ENCODE measurements at regions not wholly inside any gene's neighbourhood (a gene's known extent, or its start where the extent isn't known, plus 50 kb on each side); places are given as distances from the start of the nearest gene placed in this dataset.

DNA sequence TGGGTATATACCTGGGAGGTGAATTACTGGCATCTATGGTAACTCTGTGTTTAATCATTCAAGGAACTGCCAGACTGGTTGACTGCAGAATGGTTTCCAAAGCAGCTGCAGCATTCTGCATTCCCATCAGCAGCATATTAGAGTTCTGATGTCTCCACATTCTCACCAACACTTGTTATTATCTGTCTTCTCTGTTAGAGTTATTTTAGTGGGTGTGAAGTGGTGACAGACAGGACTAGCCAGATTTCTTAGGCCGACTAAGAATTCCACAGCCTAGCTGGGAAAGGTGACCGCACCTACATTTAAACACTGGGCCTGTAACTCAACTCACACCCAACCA, 110.9 kb downstream of the TMEM170B start:
- Histone ChIP-seq H3K36me3 (ENCODE audit: control insufficient read depth, insufficient read depth, low read length) (no peaks in the 10 kb centered on the region), H3K4me3 (ENCODE audit: low read depth, low read length) (no peak overlapping the region), H3K27me3 (replicated peaks; ENCODE audit: control insufficient read depth, insufficient read depth, low read length) (no peaks in the 10 kb centered on the region), H3K9me3 (0 out of 2 replicates have a peak, but pooled peaks cover 2% of the 10 kb centered on the region), H3K4me1 (peaks cover 8% of the 10 kb centered on the region; the same call in 1 of the 2 replicates)
- H3K27ac Mint-ChIP-seq (ENCODE audit: unreplicated experiment), result no peak overlapping the region
- intact Hi-C loops (cut with micrococcal nuclease; ENCODE audit: unreplicated experiment), result no loop called here
- DNase-seq, result no peak
- H3K27me3 Mint-ChIP-seq (ENCODE audit: insufficient read depth, unreplicated experiment), result no peaks in the 10 kb centered on the region
- CTCF ChIA-PET, result no interaction called here
- H3K4me1 Mint-ChIP-seq (ENCODE audit: low read depth, unreplicated experiment), result peaks cover 12% of the 10 kb centered on the region
- TF ChIP-seq CTCF (IDR thresholded peaks at IDR 0.05; ENCODE audit: insufficient read depth in 1 of 2, low read depth in 1 of 2, low read length in 1 of 2, severe bottlenecking in 1 of 2, unreplicated experiment in 1 of 2), result no peak
- no peak overlapping the region for H3K4me3 Mint-ChIP-seq (ENCODE audit: unreplicated experiment)
- POLR2A ChIA-PET, result interaction anchor here (0.6 kb wide), 1 partner anchor 121 kb away, joined by 5 read pairs; no protein-coding TSS in a partner anchor
- BruUV-seq (replicated peaks), result no TSS peak
- H3K9me3 Mint-ChIP-seq (ENCODE audit: unreplicated experiment), result no peaks in the 10 kb centered on the region
- H3K36me3 Mint-ChIP-seq (ENCODE audit: insufficient read depth, unreplicated experiment), result peaks cover 7% of the 10 kb centered on the region

DNA sequence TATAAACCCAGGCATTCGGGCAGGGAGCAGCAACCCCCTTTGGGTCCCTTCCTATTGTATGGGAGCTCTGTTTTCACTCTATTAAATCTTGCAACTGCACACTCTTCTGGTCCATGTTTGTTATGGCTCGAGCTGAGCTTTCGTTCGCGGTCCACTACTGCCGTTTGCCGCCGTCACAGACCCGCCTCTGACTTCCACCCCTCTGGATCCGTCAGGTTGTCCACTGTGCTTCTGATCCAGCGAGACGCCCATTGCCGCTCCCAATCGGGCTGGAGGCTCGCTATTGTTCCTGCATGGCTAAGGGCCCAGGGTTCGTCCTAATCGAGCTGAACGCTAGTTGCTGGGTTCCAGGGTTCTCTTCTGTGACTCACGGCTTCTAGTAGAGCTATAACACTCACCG, 111.3 kb downstream of the TMEM170B start:
- H3K27ac Mint-ChIP-seq (ENCODE audit: unreplicated experiment), result no peak overlapping the region
- H3K36me3 Mint-ChIP-seq (ENCODE audit: insufficient read depth, unreplicated experiment), result peaks cover 7% of the 10 kb centered on the region
- 0 out of 2 replicates have a peak, but pooled peaks cover 2% of the 10 kb centered on the region for H3K9me3 ChIP-seq
- no peaks in the 10 kb centered on the region for H3K36me3 ChIP-seq (ENCODE audit: control insufficient read depth, insufficient read depth, low read length)
- no peak overlapping the region for H3K4me3 Mint-ChIP-seq (ENCODE audit: unreplicated experiment)
- BruUV-seq (replicated peaks), result no TSS peak
- no peak overlapping the region for H3K4me3 ChIP-seq (ENCODE audit: low read depth, low read length)
- intact Hi-C loops (cut with micrococcal nuclease; ENCODE audit: unreplicated experiment), result no loop called here
- H3K4me1 ChIP-seq, result peaks cover 13% of the 10 kb centered on the region
- H3K27me3 ChIP-seq (replicated peaks; ENCODE audit: control insufficient read depth, insufficient read depth, low read length), result no peaks in the 10 kb centered on the region
- POLR2A ChIA-PET, result no interaction called here
- no peaks in the 10 kb centered on the region for H3K9me3 Mint-ChIP-seq (ENCODE audit: unreplicated experiment)
- H3K27me3 Mint-ChIP-seq (ENCODE audit: insufficient read depth, unreplicated experiment), result no peaks in the 10 kb centered on the region
- H3K4me1 Mint-ChIP-seq (ENCODE audit: low read depth, unreplicated experiment), result peaks cover 13% of the 10 kb centered on the region
- DNase-seq, result no peak
- TF ChIP-seq CTCF (IDR thresholded peaks at IDR 0.05; ENCODE audit: insufficient read depth in 1 of 2, low read depth in 1 of 2, low read length in 1 of 2, severe bottlenecking in 1 of 2, unreplicated experiment in 1 of 2), result no peak
- CTCF ChIA-PET, result no interaction called here

- Mint-ChIP-seq H3K4me3 (ENCODE audit: unreplicated experiment) (no peak overlapping the region), H3K36me3 (ENCODE audit: insufficient read depth, unreplicated experiment) (peaks cover 7% of the 10 kb centered on the region), H3K4me1 (ENCODE audit: low read depth, unreplicated experiment) (peaks cover 13% of the 10 kb centered on the region), H3K9me3 (ENCODE audit: unreplicated experiment) (no peaks in the 10 kb centered on the region), H3K27ac (ENCODE audit: unreplicated experiment) (no peak overlapping the region), H3K27me3 (ENCODE audit: insufficient read depth, unreplicated experiment) (no peaks in the 10 kb centered on the region)
- ChIA-PET POLR2A (no interaction called here), CTCF (no interaction called here)
- H3K9me3 ChIP-seq, result 0 out of 2 replicates have a peak, but pooled peaks cover 2% of the 10 kb centered on the region
- peaks cover 26% of the 10 kb centered on the region for H3K4me1 ChIP-seq
- H3K27me3 ChIP-seq (replicated peaks; ENCODE audit: control insufficient read depth, insufficient read depth, low read length), result no peaks in the 10 kb centered on the region
- H3K36me3 ChIP-seq (ENCODE audit: control insufficient read depth, insufficient read depth, low read length), result no peaks in the 10 kb centered on the region
- no peak for DNase-seq
- intact Hi-C loops (cut with micrococcal nuclease; ENCODE audit: unreplicated experiment), result loop anchor here (10.0 kb wide), 1 partner anchor 265 kb away; no protein-coding TSS in a partner anchor
- BruUV-seq (replicated peaks), result no TSS peak
- no peak for TF ChIP-seq CTCF (IDR thresholded peaks at IDR 0.05; ENCODE audit: insufficient read depth in 1 of 2, low read depth in 1 of 2, low read length in 1 of 2, severe bottlenecking in 1 of 2, unreplicated experiment in 1 of 2)
- H3K4me3 ChIP-seq (ENCODE audit: low read depth, low read length), result no peak overlapping the region
Observed at GRCh38 chr6:11650025-11650696, 112.6 kb downstream of the TMEM170B start.
